HFFc6 (cell line): ENCODE measurements at regions not wholly inside any gene's neighbourhood (a gene's known extent, or its start where the extent isn't known, plus 50 kb on each side); places are given as distances from the start of the nearest gene placed in this dataset.

Experiments
- DNase-seq: peaks from one replicate; pipeline ENCODE4 v3.0.0-alpha.2; 2018
- H3K27ac Mint-ChIP-seq: 2 replicates; pipeline ENCODE4 v1.8.0; 2020; ENCODE audit warnings: mild to moderate bottlenecking, mixed read lengths
- H3K27me3 Mint-ChIP-seq: 2 replicates; pipeline ENCODE4 v1.8.0; 2021; ENCODE audit warnings: mild to moderate bottlenecking, moderate library complexity, mixed read lengths; ENCODE audit not compliant: insufficient read depth
- H3K36me3 Mint-ChIP-seq: 2 replicates; pipeline ENCODE4 v1.8.0; 2021; ENCODE audit warnings: low read depth, mixed read lengths
- H3K4me1 Mint-ChIP-seq: 2 replicates; pipeline ENCODE4 v1.8.0; 2020; ENCODE audit warnings: low read depth, mixed read lengths
- H3K4me3 Mint-ChIP-seq: 2 replicates; pipeline ENCODE4 v1.8.0; 2020; ENCODE audit warnings: mild to moderate bottlenecking, moderate library complexity, mixed read lengths
- H3K9me3 Mint-ChIP-seq: 2 replicates; pipeline ENCODE4 v1.8.0; 2020; ENCODE audit warnings: mild to moderate bottlenecking, mixed read lengths
- TF ChIP-seq, protein P1 (sequence below): fragments of 200-600 bp; sonication (generic); IDR thresholded peaks from 2 replicates; pipeline ENCODE4 v1.5.0; 2021; ENCODE audit warnings: antibody characterized with exemption, mild to moderate bottlenecking

GRCh38 chr4:23710298-23710697, 179.5 kb downstream of the PPARGC1A start:
- Mint-ChIP-seq H3K27ac (no peak overlapping the region), H3K36me3 (no peaks in the 10 kb centered on the region), H3K4me1 (no peaks in the 10 kb centered on the region; the same call in 1 of the 2 replicates), H3K27me3 (no peaks in the 10 kb centered on the region), H3K9me3 (peaks cover 42% of the 10 kb centered on the region), H3K4me3 (no peak overlapping the region)
- DNase-seq, result no peak
- TF ChIP-seq, protein P1, sequence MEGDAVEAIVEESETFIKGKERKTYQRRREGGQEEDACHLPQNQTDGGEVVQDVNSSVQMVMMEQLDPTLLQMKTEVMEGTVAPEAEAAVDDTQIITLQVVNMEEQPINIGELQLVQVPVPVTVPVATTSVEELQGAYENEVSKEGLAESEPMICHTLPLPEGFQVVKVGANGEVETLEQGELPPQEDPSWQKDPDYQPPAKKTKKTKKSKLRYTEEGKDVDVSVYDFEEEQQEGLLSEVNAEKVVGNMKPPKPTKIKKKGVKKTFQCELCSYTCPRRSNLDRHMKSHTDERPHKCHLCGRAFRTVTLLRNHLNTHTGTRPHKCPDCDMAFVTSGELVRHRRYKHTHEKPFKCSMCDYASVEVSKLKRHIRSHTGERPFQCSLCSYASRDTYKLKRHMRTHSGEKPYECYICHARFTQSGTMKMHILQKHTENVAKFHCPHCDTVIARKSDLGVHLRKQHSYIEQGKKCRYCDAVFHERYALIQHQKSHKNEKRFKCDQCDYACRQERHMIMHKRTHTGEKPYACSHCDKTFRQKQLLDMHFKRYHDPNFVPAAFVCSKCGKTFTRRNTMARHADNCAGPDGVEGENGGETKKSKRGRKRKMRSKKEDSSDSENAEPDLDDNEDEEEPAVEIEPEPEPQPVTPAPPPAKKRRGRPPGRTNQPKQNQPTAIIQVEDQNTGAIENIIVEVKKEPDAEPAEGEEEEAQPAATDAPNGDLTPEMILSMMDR, result no peak

- Mint-ChIP-seq H3K4me3 (no peak overlapping the region), H3K4me1 (no peaks in the 10 kb centered on the region; the same call in 1 of the 2 replicates), H3K27ac (no peak overlapping the region), H3K27me3 (no peaks in the 10 kb centered on the region), H3K36me3 (no peaks in the 10 kb centered on the region), H3K9me3 (peaks cover 58% of the 10 kb centered on the region)
- TF ChIP-seq, protein P1, result no peak
- DNase-seq, result no peak
Measured at GRCh38 chr4:23707652-23708026, 182.2 kb downstream of the PPARGC1A start.

GRCh38 chr4:23706972-23707651, 182.7 kb downstream of the PPARGC1A start:
- Mint-ChIP-seq H3K4me1 (no peaks in the 10 kb centered on the region; the same call in 1 of the 2 replicates), H3K9me3 (peaks cover 56% of the 10 kb centered on the region), H3K4me3 (no peak overlapping the region), H3K36me3 (no peaks in the 10 kb centered on the region), H3K27ac (no peak overlapping the region), H3K27me3 (no peaks in the 10 kb centered on the region)
- TF ChIP-seq, protein P1, result no peak
- DNase-seq, result no peak

DNA sequence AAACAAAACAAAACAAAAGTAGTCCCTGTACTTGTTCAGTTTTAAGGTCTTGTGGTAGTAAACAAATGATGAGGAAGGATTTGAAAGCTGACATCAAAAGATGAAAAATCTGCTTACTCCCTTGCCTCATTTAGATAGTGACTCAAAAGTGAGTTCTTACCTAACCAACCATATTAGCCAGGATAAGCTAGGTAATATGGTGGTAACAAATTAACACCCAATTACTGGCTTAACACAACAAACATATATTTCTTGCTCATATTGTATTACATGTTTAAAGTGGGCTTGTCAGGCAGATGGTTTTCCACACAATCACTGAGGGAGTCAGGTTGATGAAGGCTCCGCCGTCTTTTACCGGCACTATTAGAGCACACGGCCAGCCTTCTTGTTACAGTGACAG, 189.7 kb downstream of the PPARGC1A start:
- H3K27ac Mint-ChIP-seq, result no peak overlapping the region
- no peaks in the 10 kb centered on the region for H3K27me3 Mint-ChIP-seq
- TF ChIP-seq, protein P1, result no peak
- H3K9me3 Mint-ChIP-seq, result peaks cover 34% of the 10 kb centered on the region
- no peak overlapping the region for H3K4me3 Mint-ChIP-seq
- H3K4me1 Mint-ChIP-seq, result no peaks in the 10 kb centered on the region
- no peaks in the 10 kb centered on the region for H3K36me3 Mint-ChIP-seq
- DNase-seq, result no peak

DNA sequence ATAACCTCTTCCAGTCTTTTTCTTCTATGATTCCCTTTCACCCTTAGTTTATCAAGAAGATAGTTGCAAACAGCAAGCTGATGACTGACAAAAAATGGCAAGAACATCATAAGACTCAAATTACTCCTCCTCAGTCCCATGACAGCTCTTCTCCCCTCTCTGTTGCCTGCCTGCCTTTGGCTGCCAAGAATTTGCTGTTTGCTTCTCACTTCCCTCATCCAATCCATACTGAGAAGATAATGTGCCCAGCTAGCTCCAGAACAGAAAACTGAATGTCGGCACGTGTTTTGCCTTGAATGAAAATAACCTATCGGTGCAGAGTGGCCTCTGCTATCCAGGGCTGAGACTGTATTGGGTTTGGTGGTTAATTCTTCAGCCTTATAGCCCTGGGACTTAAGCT, 192.1 kb downstream of the PPARGC1A start:
- H3K4me3 Mint-ChIP-seq, result no peak overlapping the region
- TF ChIP-seq, protein P1, result no peak

More for the DNA sequence above, 192.1 kb downstream of the PPARGC1A start:
- Mint-ChIP-seq H3K27ac (no peak overlapping the region), H3K36me3 (no peaks in the 10 kb centered on the region), H3K4me1 (no peaks in the 10 kb centered on the region), H3K27me3 (no peaks in the 10 kb centered on the region), H3K9me3 (peaks cover 13% of the 10 kb centered on the region)
- no peak for DNase-seq
